Stomach (tissue), 4 donors: ENCODE measurements at regions not wholly inside any gene's neighbourhood (a gene's known extent, or its start where the extent isn't known, plus 50 kb on each side); places are given as distances from the start of the nearest gene placed in this dataset.

Source experiments
- CTCF ChIP-seq, 7 experiments: fragments of 450-650 bp in 4 of 7; fragments of 200-600 bp in 3 of 7; sonication (generic) in 3 of 7; IDR thresholded peaks; one replicate each; pipeline ENCODE4 v1.5.1; 2016 to 2019; ENCODE audit warnings: antibody characterized with exemption in 7 of 7, control low read depth in 2 of 7, mild to moderate bottlenecking in 1 of 7
- EP300 ChIP-seq: sonication (generic); formaldehyde crosslinking; IDR thresholded peaks from one replicate; pipeline ENCODE4 v1.6.1; 2017; ENCODE audit warnings: antibody characterized with exemption
- POLR2A ChIP-seq, 4 donors: fragments of 450-650 bp; IDR thresholded peaks; one replicate each; pipeline ENCODE4 v1.6.1; 2016; ENCODE audit warnings: antibody characterized with exemption in 4 of 4, control low read depth in 2 of 4, mild to moderate bottlenecking in 1 of 4, moderate library complexity in 1 of 4
- POLR2AphosphoS5 ChIP-seq, 3 donors: sonication (generic); formaldehyde crosslinking; IDR thresholded peaks; one replicate each; pipeline ENCODE4 v1.6.1; 2016; ENCODE audit warnings: antibody characterized with exemption in 3 of 3

GRCh38 chr4:24241511-24241910 is 342.8 kb downstream of the DHX15 start:
- TF ChIP-seq CTCF (IDR thresholded peaks at IDR 0.05) (no peak), POLR2AphosphoS5 (IDR thresholded peaks at IDR 0.05) (no peak), POLR2A (IDR thresholded peaks at IDR 0.05) (no peak), EP300 (no peak)
